Stimulated activated CD4-positive, alpha-beta T cell treated with anti-CD3 and anti-CD28 coated beads, Interleukin-1b, Interleukin-23, amount 100 ng/mL, for 4 hours (primary cell): ENCODE measurements at regions not wholly inside any gene's neighbourhood (a gene's known extent, or its start where the extent isn't known, plus 50 kb on each side); places are given as distances from the start of the nearest gene placed in this dataset.
"Not testable (repeated sequence)": the region's sequence is repeated elsewhere in the genome, so short reads cannot be mapped to it uniquely, and the experiment has no call there.

Experiments used
- DNase-seq, 2 donors: peaks; one replicate each; pipeline ENCODE4 v3.0.0-alpha.2; 2020; ENCODE audit warnings: low read depth in 2 of 2

DNA sequence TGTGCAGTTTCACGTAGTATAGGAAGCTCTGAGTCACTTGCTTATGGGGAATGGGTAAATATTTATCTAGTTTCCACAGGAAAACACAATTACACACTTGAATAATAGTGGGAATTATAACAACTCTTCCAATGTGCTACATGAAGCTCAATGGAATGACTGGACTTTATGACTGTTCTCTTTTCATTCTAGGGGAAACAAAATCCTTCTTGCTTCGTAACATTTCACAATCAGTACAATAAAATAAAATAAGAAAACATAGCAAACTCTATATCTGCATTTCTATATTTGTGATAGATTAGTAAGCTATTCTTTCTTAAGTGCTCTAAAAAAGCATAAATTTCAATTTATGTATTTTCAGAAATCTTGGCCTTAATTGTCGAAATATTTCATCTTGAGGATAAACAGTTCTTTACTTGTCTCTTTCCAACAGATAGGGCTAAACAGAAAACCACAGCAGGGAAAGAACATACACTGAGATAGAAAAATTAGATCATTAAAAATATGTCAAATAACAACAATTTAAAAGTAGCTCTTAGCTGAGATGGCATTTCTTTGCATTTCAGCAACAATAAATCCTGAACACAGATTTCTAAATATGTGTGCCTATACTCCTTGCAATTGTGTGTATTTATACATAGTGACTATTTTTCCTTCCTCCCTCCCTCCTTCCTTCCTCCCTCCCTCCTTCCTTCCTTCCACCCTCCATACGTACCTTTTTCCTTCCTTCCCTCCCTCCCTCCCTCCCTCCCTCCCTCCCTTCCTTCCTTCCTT lies 395.5 kb upstream of the KCNMB2 start:
- no peak for DNase-seq

DNA sequence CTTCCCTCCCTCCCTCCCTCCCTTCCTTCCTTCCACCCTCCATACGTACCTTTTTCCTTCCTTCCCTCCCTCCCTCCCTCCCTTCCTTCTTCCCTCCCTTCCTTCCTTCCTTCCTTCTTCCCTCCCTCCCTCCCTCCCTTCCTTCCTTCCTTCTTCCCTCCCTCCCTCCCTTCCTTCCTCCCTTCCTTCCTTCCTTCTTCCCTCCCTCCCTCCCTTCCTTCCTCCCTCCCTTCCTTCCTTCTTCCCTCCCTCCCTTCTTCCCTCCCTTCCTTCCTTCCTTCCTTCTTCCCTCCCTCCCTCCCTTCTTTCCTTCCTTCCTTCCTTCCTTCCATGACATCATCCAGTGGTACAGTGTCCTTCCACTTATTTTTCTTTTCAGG lies 394.9 kb upstream of the KCNMB2 start:
- not testable (repeated sequence) for DNase-seq

DNA sequence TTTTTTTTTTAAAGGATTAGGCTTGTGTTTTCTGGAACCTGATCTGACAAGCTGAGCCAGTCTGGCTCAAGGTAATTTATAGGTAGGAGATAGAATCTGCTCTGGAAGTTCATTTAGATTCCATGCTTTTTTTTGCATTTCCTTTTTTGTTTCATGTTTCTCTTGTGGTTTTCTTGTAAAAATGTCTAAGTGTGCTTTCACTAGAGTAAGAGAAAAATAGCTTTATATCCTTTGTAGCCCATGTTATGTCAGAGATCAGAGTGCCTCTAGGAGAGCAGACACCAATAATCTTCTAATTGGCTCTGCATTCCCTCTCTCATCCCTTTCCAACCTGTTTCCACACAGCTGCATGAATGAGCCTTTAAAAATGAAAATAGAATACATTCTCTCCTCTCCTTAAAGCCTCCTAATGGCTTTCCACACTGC lies 389.8 kb upstream of the KCNMB2 start:
- DNase-seq = no peak

DNA sequence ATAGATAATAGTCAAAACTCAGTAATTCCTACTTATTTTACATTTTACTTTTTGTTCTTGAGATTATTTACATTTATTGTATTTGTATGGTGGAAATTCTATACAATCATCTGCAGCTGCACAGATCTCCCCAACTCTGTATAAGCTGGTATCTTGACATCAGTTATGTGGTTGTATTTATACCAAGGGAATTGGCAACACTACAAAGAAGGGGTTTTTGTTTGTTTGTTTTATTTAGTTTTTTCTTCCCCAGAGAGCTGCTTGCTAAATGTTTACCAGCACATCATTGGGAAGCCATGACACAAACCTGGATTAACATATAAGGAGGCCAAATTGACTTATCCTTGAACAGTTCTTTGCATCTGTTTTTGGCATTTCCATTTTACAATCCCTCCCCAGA lies 389.2 kb upstream of the KCNMB2 start:
- DNase-seq = no peak

DNA sequence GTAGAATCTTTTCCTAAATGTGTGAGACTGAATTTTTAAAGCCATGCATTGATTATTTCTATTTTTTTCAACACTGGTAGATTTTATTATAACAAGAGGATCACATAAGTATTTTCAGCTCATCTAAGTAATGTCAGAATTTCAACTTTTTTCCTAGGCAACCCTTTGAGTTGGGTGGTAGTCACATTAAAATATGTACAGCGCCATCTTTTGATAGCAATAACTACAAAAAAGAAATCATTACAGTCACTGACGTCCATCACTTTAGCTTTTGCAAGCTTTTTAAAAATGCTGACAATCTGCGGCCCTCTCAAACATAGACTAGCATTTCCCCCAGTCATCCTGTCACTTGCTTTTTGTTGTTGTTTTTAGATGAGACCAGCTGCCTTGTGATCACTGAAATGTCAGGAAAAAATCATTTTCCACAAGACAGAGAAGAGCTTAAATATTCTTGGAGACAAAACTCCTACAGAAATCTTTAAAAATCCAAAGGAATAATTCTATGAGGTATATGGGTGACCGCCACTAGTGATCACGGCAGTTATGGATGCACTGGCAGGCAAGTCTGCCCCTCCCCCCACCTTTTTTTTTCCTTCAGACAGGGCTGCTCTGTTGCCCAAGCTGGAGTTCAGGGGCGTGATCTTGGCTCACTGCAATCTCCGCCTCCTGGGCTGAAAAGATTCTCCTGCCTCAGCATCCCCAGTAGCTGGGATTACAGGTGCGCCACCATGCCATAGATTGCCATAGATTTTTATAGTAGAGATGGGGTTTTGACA lies 384.0 kb upstream of the KCNMB2 start:
- DNase-seq = no peak

DNA sequence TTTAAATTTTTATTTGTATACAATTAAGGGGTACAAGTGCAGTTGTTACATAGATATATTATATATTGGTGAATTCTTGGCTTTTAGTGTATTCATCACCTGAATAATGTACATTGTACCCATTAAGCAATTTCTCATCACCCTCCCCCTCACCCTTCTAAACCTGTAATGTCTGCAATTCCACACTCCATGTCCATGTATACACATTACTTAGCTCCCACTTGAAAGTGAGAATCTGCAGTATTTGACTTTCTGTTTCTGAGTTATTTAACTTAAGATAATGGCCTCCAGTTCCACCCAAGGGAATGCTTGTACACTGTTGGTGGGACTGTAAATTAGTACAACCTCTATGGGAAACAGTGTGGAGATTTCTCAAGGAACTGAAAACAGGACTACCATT lies 383.2 kb upstream of the KCNMB2 start:
- DNase-seq = no peak

DNA sequence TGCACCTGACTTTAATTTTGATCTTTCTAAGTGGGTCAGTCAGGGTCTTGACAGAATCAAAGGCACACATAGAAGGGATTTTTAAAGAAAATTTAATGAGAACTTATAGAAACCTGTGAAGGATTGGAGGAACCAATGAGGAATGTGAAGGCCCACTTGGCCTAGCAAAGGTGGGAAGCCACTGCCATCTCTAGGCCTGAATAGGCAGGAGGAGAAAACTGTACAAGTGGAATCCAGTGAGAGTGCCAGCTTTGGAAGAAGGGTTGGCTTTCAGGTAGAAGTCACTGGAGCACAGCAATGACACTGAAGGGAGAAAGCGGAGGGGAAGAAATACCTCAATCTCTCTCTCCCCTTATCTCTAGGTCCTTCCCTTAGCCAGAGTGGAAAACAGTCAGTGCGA lies 380.7 kb upstream of the KCNMB2 start:
- no peak for DNase-seq

DNA sequence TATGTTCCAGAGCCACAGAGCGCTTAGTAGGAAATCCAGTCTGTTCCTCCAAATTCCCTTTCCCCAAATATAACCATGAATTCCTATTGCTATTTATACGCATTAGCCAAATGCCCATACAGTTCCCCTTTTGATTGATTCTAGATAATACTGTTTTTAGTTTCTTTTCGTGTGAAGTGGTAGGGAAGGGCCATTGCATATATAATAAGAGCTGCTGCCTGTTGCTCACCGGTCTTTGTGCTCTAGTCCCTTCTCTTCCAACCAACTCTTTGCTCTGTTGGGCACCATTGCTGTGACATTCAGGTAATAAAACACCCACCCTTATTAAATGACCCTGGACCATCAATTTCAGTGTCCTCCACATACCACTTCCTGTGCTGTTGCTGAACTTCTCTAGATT lies 379.9 kb upstream of the KCNMB2 start:
- DNase-seq = no peak

DNA sequence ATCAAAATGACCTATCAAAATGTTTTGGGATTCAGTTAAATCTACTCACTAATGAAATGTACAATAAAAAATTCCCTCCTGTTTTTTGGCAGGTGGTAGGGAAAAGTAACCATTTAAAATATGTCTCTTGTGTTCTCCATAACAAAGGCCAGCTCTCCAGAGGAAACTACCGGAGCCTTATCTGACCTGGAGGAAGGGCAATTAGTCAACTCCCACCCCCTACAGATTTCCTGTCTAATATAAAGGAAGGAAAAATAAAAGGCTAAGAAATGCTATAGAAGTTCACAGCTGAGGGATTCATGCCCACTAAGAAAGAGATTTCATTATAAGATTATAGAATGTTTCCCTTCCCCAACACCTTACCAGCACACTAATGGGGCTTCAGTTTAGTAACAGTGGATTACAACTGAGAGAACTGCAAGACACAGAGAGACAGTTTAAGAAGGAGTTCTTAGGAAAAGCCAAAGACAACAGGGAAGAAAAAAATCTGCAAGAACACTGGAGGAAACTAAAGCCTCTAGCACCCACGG lies 376.5 kb upstream of the KCNMB2 start:
- no peak for DNase-seq

DNA sequence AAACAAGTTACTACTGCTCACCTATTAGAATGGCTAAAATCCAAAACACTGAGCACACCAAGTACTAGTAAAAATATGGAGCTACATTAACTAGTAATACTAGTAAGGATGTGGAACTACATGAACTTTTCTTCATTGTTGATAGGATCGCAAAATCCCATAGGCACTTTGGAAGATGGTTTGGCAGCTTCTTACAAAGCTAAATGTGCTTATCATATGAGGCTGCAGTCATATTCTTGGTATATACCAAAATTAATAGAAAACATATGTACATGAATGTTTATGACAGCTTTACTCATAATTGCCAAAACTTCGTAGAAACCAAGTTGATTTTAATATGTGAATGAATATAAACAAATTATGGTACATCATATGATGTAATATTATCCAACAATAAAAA lies 366.8 kb upstream of the KCNMB2 start:
- no peak for DNase-seq

DNA sequence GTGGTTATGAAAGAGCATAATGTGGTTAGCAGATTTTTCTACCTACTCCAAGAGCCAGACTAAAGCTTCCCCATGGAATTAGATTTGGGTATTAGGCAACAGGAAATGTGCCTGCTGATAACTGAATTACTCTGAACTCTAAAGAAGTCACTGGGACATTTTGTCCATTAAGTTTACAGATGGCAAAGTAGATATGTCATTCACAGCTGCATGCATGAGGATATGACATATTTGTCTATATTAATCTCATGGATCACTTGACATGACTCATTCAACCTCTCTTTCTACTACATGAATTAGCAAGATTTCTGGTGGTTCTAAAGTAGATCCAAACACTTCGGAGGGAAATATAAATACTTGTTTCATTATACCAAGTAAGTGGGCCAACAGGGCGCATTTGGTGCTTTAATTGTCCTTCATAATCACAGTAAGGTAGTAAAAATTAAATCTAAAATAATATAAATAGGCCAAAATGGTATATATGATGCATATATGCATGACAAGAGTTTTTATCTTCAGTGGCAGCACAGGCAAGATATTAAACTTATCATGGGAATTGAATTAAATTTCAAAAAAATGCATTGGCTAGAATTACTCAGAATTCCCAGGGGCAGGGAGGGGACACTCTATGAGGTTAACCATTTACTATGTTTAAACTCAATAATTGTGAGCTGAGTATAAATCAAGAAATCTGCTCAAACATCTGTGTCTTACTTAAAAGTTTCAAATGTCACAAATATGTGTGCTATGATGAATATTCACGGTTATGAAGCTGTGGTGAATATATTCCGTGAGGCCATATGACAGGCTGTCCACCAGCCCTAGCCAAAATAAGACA lies 365.3 kb upstream of the KCNMB2 start:
- DNase-seq = no peak

DNA sequence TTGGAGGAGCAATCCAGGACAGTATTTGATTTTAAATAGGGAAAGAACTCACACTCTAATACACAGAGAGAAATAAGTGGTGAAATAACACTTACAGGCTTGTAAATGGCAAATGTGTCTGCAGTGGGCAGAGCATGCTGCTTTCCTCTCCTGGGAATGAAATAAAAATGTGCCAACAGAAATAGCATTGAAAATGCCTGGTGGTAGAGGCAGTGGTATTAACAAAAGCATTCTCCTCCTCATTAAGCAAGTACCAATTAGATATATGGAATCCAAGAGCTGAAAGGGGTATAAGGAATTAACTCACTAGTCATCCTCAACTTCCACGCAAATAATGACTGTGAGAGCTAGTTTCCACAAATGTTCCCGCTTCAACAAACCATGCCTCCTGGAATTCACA lies 364.1 kb upstream of the KCNMB2 start:
- no peak for DNase-seq

DNA sequence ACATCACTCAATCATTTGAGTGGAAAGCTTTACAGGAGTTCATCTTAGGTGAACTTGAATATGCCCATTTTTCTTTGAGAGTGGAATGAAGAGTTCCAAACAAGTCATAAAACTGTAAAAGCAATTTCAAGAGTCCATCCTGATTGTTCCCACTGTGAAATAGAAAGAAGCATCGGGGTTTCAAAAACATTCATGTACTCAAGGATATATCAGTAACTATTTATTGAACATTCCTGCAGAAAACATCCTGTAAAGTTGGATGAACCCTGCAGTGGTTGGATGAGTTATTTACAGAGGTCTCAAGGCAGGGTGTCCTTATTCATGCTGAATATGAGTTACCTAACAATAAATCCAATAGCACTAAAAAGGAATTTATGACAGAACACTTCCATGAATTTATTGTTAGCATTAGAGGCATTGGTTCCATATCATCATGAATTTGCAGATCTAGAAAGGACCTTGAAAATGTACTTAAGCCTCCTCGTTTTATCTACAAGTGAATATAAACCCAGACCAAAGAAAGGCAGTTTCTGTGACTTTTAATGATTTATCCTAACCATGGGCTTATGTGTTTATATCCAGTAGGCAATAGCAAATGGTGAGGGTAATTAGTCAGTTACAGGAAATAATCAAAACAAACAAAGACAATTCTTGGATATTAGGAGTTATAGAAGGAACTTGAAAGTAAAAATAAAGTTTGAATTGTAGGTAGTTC lies 361.9 kb upstream of the KCNMB2 start:
- no peak for DNase-seq

DNA sequence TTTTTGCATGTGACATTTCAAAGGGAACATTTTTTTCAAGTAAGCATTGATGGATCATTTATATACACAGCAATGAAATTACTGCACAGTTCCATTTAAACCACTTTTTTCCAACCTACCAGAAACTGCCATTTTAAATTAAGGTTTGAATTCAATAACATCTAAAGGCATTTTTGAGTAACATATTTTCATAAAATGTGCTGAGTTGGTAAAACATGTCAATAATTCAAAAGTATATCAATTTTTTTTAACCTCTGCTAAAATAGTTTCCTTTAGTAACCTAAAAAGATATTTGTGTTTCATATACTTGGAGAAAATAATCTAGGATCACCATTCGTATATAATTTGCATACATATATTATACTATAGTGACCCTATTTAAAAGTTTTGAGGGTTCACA lies 355.1 kb upstream of the KCNMB2 start:
- DNase-seq = no peak

DNA sequence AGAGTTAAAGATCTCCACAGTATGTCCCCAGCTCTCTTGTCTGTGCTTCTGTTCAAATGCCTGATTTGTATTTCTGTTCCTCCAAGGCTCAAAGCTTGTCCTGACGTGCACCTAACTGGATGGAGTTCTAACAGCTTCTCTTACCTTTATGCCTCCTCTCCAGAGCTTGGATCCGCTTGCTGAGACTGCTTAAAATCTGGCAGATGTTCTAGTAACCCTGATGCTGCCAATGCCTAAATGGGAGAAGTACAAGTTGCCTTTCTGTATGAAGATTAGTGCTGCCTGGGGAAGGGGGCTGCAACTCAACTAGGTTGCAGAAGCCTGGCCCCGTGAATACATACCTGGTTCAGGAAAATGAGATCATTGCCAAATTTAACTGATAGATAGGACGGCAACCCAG lies 354.5 kb upstream of the KCNMB2 start:
- DNase-seq = no peak

DNA sequence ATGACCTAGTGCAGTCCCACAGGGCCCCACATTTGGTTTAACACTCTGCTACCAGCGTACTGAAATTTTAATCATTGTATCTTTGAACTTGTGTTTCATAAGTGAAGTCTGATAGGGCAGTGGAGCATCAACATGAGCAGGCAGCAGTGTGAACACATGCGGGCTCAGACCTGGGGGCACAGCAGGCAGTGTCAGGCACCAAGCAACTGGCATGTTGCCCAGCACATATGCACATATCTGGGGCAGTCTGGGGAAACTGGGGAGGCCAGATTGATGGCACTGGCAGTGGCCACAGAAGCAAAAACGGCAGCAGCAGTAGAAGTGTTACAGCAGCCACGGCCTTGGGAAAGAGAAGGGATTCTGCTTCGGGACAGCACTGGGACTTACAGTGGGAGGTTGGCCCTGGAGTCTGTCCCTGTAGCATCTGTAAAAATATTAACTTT lies 353.9 kb upstream of the KCNMB2 start:
- no peak for DNase-seq

DNA sequence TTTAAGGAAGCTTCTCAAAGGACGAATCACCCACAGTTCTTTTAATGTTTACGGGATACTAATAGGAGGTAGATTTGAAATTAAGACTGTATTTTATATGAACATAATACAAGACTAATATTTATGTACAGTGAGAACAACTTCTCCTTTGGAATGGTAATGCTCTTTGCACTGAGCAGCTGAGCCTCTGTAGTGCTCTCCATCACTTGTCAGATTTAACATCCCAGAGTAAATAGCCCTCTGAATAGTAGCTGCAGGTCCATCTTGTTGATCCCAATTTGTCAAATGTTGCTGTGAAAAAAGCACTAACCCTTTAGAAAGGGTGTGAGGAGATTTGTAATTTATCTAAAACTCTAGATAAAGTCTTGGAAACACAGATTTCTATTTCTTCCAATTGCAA lies 351.4 kb upstream of the KCNMB2 start:
- DNase-seq = no peak

DNA sequence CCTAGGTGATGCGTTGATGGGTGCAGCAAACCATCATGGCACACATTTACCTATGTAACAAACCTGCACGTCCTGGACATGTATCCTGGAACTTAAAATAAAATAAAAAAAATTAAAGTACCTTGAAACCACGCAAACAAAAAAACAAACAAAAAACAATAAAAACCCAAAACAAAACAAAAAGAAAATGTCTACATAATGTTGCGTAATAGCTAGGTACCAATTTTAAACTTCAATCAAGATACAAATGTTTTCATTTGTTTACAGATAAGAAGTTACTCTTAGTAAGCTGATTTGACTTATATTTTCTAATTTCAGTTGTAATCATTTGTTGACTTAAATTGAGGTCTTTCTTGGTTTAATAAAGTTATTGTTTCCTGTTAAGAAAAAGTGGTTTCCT lies 349.6 kb upstream of the KCNMB2 start:
- DNase-seq = no peak

DNA sequence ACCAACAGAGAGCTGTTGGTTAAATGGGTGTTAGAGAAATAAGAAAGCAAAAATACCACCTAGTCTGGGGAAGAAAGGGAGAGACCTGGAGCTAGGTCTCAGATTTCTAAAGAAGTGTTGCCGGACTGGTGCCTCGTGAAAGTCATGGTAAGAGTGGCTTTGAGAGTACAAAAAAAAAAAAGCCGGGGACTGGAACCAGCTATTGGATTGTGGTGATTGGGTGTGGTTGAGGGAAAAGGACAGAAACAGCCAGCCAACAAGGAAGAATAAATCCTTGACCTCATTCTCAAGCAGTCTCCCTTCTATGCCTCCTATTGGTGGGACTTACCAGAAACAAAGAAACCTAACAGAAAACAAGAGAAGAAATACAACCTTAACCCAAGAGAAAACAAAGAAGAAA lies 346.4 kb upstream of the KCNMB2 start:
- no peak for DNase-seq

DNA sequence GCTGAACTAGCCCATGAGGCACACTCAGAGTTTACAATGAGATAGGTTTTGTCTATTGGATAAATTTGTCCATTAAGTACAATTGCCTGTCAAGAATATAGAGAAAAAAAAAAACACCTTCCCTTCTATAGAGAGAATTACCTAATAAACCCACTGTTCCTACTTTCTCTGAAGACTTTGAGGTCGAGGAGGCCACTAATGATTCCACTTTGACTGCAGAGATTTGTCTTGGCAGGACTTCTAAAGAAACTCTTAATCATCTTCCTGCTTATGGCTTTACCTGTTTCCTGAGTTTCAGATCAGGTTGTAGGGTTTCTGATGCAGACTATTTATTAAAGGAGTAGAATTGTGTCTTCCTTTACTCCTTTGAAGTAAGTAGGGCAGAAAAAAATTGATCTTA lies 342.4 kb upstream of the KCNMB2 start:
- DNase-seq = no peak

DNA sequence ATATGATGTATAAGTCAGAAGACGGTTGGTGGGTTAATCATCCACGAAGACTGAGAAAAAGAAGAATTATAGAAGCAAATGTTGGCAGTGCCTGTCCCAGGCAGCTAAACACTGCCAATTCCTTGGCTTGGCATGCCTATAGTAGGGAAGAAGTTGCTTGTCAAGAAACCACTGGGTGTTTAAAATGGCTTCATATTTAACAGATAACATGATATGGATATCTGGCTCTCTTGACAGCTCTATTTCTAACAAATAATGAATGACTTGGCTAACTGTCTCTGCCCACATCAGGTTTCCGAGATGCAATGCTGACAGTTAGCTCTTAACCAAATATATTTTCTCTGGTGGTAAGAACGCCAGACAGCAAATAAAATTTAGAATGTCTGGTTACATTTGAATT lies 341.7 kb upstream of the KCNMB2 start:
- DNase-seq = no peak

DNA sequence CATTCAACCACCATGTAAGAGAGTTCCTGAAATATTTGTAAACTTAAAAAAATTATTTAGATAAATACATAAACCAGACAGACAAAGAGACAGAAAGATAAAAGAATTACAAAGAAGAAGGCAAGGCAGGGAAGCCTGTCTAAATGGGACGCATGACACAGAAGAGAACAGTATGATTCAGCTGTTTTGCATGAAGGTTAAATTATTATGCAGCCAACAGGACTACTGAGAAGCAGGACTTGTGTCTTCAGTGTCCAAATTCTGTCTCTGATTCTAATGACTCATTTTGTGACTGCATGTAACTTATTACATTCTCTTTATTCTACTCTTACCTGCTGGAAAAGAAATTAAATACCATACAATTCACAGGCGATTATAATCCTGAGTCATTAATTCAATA lies 340.4 kb upstream of the KCNMB2 start:
- no peak for DNase-seq
